Osteocyte (in vitro differentiated cells): ENCODE measurements at regions not wholly inside any gene's neighbourhood (a gene's known extent, or its start where the extent isn't known, plus 50 kb on each side); places are given as distances from the start of the nearest gene placed in this dataset.

Source experiments
- DNase-seq: peaks from one replicate; pipeline ENCODE4 v3.0.0; 2021; ENCODE audit warnings: mixed read lengths; ENCODE audit not compliant: unreplicated experiment; ENCODE audit errors: extremely low spot score
- H3K27ac Mint-ChIP-seq: one replicate; pipeline ENCODE4 v1.8.0; 2021; ENCODE audit warnings: mild to moderate bottlenecking, mixed read lengths; ENCODE audit not compliant: unreplicated experiment
- H3K27me3 Mint-ChIP-seq: one replicate; pipeline ENCODE4 v1.8.0; 2021; ENCODE audit warnings: mixed read lengths; ENCODE audit not compliant: unreplicated experiment
- H3K36me3 Mint-ChIP-seq: one replicate; pipeline ENCODE4 v1.8.0; 2021; ENCODE audit warnings: mixed read lengths; ENCODE audit not compliant: unreplicated experiment
- H3K4me1 Mint-ChIP-seq: one replicate; pipeline ENCODE4 v1.8.0; 2021; ENCODE audit warnings: mixed read lengths; ENCODE audit not compliant: unreplicated experiment
- H3K4me3 Mint-ChIP-seq: one replicate; pipeline ENCODE4 v1.8.0; 2021; ENCODE audit warnings: mild to moderate bottlenecking, moderate library complexity, mixed read lengths; ENCODE audit not compliant: unreplicated experiment
- H3K9me3 Mint-ChIP-seq: one replicate; pipeline ENCODE4 v1.8.0; 2021; ENCODE audit warnings: mixed read lengths; ENCODE audit not compliant: unreplicated experiment
- TF ChIP-seq, protein P1 (sequence below): fragments of 200-600 bp; sonication (generic); IDR thresholded peaks from 2 replicates; pipeline ENCODE4 v1.5.0; 2021; ENCODE audit warnings: antibody characterized with exemption, mild to moderate bottlenecking, moderate library complexity

DNA sequence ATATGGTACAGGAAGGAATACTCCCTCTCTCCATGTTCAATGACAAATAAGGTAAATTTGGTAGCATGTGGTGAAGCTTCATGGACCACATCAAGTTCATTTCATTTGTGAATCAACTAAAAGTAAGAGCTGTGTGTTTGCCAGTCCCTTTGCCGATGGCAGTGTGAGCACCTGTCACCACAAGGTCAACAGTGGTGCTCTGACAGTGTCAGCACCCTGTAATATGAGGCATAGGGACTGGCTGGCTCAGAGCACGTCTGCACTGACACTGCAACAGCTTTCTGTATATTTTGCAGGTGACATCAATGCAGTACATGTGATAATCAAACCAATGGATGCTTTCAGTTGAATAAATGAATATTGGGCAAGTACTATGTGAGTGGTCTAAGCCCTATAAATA lies 852.4 kb downstream of the TUSC7 start:
- no peak for DNase-seq
- TF ChIP-seq, protein P1, sequence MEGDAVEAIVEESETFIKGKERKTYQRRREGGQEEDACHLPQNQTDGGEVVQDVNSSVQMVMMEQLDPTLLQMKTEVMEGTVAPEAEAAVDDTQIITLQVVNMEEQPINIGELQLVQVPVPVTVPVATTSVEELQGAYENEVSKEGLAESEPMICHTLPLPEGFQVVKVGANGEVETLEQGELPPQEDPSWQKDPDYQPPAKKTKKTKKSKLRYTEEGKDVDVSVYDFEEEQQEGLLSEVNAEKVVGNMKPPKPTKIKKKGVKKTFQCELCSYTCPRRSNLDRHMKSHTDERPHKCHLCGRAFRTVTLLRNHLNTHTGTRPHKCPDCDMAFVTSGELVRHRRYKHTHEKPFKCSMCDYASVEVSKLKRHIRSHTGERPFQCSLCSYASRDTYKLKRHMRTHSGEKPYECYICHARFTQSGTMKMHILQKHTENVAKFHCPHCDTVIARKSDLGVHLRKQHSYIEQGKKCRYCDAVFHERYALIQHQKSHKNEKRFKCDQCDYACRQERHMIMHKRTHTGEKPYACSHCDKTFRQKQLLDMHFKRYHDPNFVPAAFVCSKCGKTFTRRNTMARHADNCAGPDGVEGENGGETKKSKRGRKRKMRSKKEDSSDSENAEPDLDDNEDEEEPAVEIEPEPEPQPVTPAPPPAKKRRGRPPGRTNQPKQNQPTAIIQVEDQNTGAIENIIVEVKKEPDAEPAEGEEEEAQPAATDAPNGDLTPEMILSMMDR = no peak
- Mint-ChIP-seq H3K27ac (no peak overlapping the region), H3K27me3 (peaks cover 11% of the 10 kb centered on the region), H3K9me3 (no peaks in the 10 kb centered on the region), H3K4me1 (no peaks in the 10 kb centered on the region), H3K36me3 (no peaks in the 10 kb centered on the region), H3K4me3 (no peak overlapping the region)

- H3K36me3 Mint-ChIP-seq = no peaks in the 10 kb centered on the region
- TF ChIP-seq, protein P1 = no peak
- no peak overlapping the region for H3K27ac Mint-ChIP-seq
- H3K9me3 Mint-ChIP-seq = no peaks in the 10 kb centered on the region
- H3K27me3 Mint-ChIP-seq = peaks cover 10% of the 10 kb centered on the region
- H3K4me3 Mint-ChIP-seq = no peak overlapping the region
- DNase-seq = no peak
- H3K4me1 Mint-ChIP-seq = no peaks in the 10 kb centered on the region
Measured at GRCh38 chr3:117563063-117563462, 853.5 kb downstream of the TUSC7 start.

- Mint-ChIP-seq H3K36me3 (no peaks in the 10 kb centered on the region), H3K27ac (no peak overlapping the region), H3K4me3 (no peak overlapping the region), H3K27me3 (peaks cover 5% of the 10 kb centered on the region), H3K9me3 (no peaks in the 10 kb centered on the region), H3K4me1 (no peaks in the 10 kb centered on the region)
- TF ChIP-seq, protein P1 = no peak
- no peak for DNase-seq
Measured at GRCh38 chr3:117565777-117566176, 856.2 kb downstream of the TUSC7 start.

GRCh38 chr3:117566926-117567325 lies 857.3 kb downstream of the TUSC7 start:
- Mint-ChIP-seq H3K27ac (no peak overlapping the region), H3K36me3 (no peaks in the 10 kb centered on the region), H3K4me1 (no peaks in the 10 kb centered on the region), H3K27me3 (peaks cover 13% of the 10 kb centered on the region), H3K4me3 (no peak overlapping the region), H3K9me3 (no peaks in the 10 kb centered on the region)
- TF ChIP-seq, protein P1 = no peak
- DNase-seq = no peak

- H3K4me3 Mint-ChIP-seq = no peak overlapping the region
- no peaks in the 10 kb centered on the region for H3K4me1 Mint-ChIP-seq
- H3K9me3 Mint-ChIP-seq = no peaks in the 10 kb centered on the region
- H3K27me3 Mint-ChIP-seq = peaks cover 13% of the 10 kb centered on the region
- no peak overlapping the region for H3K27ac Mint-ChIP-seq
- H3K36me3 Mint-ChIP-seq = no peaks in the 10 kb centered on the region
- TF ChIP-seq, protein P1 = no peak
- DNase-seq = no peak
Measured at GRCh38 chr3:117567382-117567781, 857.8 kb downstream of the TUSC7 start.
